NOMO-1 (cell line): ENCODE measurements at regions not wholly inside any gene's neighbourhood (a gene's known extent, or its start where the extent isn't known, plus 50 kb on each side); places are given as distances from the start of the nearest gene placed in this dataset.
"Not testable (repeated sequence)": the region's sequence is repeated elsewhere in the genome, so short reads cannot be mapped to it uniquely, and the experiment has no call there.

Experiments
- DNase-seq, 2 experiments: peaks; one replicate each; lab custom pipeline; 2025; ENCODE audit not compliant: unreplicated experiment in 2 of 2; lab: John Stamatoyannopoulos, UW

DNA sequence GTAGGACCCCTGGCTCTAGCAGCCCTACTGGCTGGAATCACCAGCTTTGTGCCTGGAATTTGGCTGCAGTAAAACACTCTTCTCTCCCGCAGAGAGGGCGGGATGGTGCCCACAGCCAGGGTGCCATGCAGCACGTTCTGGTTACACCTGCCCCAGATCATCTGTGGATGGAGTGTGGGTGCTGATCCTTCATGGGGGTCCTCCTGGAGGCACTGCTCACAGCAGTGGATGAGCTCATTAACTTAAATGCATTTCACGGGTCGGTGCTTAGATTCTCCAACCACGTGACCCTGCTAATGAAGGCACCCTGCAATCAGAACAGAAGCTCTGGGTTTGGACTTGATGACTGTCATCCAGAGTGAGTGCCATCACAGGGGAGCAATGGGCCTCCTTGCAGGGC, 138.6 kb upstream of the AFDN start:
- DNase-seq: no peak

GRCh38 chr6:167689278-167689677, 137.4 kb upstream of the AFDN start:
- DNase-seq: no peak

DNA sequence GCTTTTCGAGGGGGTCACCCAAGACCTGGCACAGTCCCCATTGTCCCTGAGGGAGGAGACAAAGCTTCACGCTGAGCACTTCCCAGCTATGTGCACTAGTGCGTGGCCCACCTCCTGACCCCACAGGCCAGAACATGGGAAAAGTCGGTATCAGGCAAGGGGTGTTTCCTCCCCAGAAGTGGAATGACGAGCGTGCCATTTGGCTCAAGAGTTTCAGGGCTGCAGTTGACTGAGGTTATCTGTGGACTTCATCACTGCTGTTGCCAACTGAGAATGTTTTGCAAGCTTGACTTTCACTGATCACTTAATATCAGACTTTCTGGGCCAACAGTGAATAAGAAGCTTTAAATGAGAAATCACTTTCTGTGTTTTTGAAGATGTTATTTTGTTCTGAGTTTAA, 137.0 kb upstream of the AFDN start:
- no peak for DNase-seq

DNA sequence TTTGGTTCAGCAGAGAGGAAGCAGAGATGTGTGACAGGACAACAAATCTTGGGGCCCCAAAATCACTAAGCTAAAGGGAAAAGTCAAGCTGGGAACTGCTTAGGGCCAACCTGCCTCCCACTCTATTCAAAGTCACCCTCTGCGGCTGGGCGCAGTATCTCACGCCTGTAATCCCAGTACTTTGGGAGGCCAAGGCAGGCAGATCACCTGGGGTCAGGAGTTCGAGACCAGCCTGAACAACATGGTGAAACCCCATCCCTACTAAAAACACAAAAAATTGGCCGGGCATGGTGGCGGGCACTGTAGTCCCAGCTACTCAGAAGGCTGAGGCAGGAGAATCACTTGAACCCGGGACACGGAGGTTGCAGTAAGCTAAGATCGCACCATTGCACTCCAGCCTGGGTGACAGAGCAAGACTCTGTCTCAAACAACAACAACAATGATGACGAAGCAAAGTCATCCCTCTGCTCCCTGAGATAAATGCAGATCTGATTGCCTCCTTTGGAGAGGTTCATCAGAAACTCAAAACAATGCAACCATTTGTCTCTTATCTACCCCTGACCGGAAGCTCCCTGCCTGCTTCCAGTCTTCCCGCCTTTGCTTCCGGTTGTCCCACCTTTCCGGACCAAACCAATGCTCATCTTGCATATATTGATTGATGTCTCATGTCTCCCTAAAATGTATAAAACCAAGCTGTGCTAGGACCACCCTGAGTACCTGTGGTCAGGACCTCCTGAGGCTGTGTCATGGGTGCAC, 136.4 kb upstream of the AFDN start:
- DNase-seq: not testable (repeated sequence)

- no peak for DNase-seq
Measured at GRCh38 chr6:167690931-167691330, 135.8 kb upstream of the AFDN start.

DNA sequence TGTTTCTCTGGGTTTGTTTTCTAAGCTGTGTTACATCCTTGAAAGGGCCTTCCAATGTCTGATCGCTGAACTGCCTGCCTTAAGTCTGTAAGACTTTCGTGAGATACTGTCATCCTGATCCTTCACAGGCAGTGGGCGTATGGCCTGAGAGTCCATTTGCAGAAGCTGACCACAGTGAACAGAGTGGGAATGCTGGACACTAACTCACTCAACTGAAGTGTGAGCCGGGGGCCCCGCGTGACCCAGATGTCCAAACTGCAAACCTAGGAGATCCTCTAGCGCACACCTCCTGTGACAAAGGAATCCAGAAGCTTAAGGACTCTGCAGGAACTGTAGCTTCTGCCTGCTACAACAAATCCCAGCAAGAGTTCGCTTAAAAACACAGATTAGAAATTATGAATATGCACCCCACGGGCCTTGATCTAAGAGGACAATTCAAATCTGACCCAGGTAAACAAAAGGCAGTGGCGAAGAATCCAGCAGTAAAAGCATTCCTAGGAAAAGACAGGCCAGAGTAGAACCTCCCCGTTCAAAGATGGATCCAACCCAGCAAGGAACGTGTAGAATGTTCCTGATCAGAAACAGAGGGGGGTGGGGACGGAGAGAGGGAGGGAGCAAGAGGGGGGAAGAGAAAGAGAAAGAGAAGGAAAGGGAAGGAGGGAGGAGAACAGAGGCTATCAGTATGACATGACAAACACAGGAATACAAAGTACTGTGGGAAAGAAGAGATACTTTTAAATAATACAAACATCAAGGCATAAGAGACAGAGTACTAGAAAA, 135.0 kb upstream of the AFDN start:
- DNase-seq: no peak

DNA sequence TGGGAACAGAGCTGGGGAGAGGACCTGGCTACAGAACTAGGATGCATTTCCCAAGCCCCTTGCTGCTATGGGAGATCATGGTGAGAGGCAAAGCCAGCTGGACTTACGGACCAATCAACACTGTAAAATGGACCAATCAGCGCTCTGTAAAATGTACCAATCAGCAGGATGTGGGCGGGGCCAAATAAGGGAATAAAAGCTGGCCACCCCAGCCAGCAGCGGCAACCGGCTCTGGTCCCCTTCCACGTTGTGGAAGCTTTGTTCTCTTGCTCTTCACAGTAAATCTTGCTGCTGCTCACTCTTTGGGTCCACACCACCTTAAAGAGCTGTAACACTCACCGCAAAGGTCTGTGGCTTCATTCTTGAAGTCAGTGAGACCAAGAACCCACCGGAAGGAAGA, 133.2 kb upstream of the AFDN start:
- DNase-seq: not testable (repeated sequence)

DNA sequence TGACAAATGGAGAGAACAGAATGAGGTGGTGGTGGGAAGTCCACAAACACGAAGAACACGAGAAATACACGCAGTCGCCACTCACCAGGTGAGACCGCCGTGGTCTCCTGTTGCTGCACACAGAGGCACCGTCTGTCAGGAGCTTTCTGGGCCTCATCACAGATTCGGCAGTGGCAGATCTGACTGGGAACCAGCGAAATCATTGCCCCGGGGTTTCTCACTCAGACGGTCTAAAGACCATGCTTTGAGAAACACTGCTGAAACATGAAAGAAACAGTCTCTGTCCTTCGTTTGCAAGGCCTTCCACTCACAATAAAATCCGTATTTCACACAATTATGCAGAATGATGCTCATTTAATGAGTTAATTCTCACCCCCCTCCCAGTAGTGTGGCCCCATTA, 130.9 kb upstream of the AFDN start:
- DNase-seq: no peak

DNA sequence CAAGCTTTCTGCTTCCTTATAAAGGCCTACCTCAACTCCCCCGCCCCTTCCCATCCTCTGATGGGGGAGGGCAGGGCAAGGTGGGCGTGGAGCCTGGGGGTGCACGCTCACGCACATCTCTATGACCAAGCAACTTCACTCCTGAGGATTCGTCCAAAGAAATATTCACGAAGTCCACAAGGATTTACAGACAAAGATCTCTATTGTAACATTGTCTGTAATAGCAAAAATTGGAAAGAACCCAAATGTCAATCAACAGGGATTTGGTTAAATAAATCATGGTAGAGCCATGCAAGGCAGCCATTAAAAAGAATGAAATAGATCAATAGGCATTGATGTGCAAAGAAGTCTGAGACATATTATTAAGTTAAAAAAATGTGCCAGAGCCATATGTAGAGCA, 130.4 kb upstream of the AFDN start:
- no peak for DNase-seq

DNA sequence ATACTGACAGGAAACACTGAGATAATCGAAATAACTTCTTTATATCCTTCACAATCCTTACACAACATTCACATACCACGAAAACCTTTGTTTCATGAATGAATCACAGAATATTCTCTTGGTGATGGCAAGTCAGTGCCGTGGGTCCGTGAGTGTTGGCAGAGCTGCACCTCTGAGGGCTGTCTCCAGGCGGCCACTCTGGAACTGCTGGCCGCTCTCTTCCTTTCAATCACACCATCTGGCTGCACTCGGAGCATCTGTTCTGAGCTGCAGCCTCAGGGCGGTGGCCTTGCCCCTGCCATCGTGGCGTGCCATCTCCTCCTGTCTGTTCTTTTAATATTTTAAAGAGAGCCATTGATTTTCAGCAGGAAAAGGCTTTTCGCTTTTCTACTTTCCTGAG, 129.4 kb upstream of the AFDN start:
- no peak for DNase-seq

DNA sequence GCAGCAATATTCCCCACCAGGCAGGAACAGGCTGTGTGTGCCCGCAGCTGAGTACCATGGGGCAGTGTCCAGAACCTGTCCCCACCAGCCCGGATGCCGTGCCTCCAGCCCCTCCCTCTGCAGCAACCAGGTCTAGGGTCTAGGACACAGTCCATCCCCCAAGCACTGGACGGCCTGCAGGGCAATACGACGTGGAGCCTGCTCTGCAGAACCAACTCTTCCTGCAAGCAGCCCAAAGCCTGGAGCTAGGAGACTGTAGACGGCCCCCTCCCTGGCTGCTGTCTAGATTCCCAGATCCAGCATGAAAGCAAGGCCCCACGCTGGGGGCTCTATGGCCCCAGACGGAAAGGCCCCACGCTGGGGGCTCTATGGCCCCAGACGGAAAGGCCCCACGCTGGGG, 128.2 kb upstream of the AFDN start:
- DNase-seq: no peak

DNA sequence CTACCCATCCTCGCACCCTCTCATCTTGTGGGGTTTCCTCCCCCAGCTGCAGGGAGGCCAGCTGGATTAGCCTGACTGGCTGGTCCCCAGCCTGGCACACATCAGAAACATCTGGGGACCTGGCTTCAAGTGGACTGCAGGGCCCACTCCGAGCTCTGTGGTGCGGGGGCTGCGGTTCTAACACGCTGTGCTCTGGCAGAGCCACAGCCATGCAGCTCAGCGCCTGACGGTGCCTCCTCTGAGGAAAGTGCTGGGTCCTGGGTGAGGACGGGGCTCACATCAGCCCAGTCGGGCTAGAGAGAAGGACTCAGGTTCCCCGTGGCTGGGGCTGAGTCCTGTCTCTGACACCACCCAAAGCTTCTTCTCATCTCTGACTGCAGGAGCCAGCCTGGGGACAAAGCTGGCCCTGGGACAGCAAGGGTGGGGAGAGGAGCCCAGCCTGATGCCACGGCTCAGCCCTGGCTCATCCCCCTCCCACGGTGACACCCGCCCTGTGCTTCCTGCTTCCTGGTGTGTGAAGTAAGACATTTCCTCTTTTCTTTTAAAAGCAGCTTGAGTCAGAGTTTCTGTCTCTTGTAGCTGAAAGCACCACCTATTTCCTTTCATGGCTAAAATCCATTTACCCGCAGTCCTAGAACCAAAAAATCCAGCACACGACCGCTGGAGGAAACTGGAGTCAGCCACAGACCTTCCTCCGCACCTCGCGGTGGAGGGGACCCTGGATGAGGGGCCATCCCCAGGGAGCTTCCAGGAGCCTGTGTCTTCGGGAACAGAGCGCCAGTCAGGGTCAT, 127.4 kb upstream of the AFDN start:
- DNase-seq: peak; percentile 89 to 93

DNA sequence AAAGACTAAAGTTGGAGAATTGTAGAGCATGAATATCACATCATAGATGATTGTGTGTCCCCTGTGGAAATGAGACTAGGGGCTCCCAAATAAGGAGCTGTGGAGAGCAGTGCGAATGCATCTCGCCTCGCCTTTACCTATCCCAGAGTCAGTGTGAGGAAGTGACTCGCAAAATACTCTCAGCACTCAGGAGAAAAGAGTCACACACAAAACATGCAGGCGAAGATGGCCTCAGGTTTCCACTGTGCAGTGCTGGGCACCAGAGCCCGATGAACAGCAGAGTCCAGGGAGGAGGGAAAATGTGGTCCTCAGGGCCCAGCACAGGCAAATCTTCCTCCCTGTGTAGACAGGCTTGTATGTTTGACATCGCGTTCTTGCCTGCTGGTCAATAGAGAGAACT, 126.5 kb upstream of the AFDN start:
- DNase-seq: no peak

- no peak for DNase-seq
Measured at GRCh38 chr6:167701010-167701409, 125.7 kb upstream of the AFDN start.

- peak; percentile 41 to 58 for DNase-seq
Measured at GRCh38 chr6:167702241-167702827, 124.4 kb upstream of the AFDN start.

- DNase-seq: no peak
Measured at GRCh38 chr6:167703347-167703746, 123.4 kb upstream of the AFDN start.

GRCh38 chr6:167703781-167704180, 122.9 kb upstream of the AFDN start:
- DNase-seq: no peak

DNA sequence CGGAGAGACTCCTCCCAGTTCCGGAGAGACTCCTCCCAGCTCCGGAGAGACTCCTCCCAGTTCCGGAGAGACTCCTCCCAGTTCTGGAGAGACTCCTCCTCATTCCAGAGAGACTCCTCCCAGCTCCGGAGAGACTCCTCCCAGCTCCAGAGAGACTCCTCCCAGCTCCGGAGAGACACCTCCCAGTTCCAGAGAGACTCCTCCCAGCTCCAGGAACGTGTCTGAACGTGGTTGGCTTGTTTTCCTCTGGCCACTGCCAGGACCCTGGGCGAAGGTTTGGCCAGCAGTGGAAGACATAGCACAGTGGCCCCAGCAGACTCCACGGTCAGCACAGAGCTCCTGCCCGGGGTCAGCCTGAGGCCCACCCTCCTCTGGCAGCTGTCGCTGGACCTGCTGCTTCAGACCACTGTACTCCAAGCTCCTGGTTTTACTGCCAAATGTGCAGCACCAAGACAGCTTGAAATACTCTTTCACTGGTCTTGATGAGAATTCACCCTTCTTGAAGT, 122.3 kb upstream of the AFDN start:
- DNase-seq: no peak

DNA sequence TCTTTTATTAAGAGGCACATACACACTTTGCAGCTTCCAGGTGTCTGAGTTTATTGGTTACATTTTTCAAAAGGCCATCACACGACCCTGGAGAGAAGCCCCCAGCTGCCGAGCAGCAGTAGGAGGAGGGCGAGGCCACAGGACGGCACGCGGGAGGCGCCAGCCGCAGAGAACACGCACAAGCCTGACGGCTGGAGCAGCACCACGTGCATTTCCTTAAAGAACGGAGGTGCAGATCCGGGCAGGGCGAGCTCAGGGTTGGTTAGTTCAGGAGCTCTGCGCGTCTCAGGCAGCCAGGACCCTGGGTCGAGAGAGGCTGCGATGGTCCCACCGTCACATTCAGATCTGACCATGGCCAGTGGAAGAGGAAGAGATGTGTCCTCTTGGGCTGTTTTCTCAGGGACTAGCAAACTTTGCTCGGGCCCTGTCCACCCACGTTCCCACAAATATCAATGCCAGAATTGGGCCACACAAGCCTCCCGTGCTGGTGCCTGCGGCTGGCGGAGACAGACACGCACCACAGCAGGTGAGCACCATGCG, 121.4 kb upstream of the AFDN start:
- DNase-seq: no peak

- peak; percentile 22 to 63 for DNase-seq
Measured at GRCh38 chr6:167706313-167707109, 120.2 kb upstream of the AFDN start.
